ENCODE measurements at regions not wholly inside any gene's neighbourhood (a gene's known extent, or its start where the extent isn't known, plus 50 kb on each side); places are given as distances from the start of the nearest gene placed in this dataset.

GRCh38 chr3:76028774-76029173 lies 243.4 kb upstream of the ZNF717 start:
- POLR2A ChIA-PET, result no interaction called here
- no peaks in the 10 kb centered on the region for H3K79me2 ChIP-seq (ENCODE audit: insufficient read depth, low read depth, low read length)

GRCh38 chr3:76034649-76035048 lies 249.3 kb upstream of the ZNF717 start:
- H3K9me2 ChIP-seq (ENCODE audit: insufficient read depth, low read length), result no peaks in the 10 kb centered on the region
- H2AFZ ChIP-seq (ENCODE audit: low read length), result no peak overlapping the region
- no peaks in the 10 kb centered on the region for H3K4me1 ChIP-seq (ENCODE audit: insufficient read depth, low read length, poor library complexity, severe bottlenecking)
- DNase-seq (ENCODE audit: low spot score), result no peak
- intact Hi-C loops (cut with micrococcal nuclease; ENCODE audit: unreplicated experiment), result no loop called here
- ChIA-PET POLR2A (interaction anchor here (0.6 kb wide), 3 partner anchors 34 to 402 kb away, joined by 3 read pairs; no protein-coding TSS in a partner anchor), CTCF (ENCODE audit: unreplicated experiment) (interaction anchor here (0.5 kb wide), 1 partner anchor 35 kb away, joined by 3 read pairs; no protein-coding TSS in a partner anchor)
- H4K20me1 ChIP-seq (ENCODE audit: insufficient read depth, low read length), result no peaks in the 10 kb centered on the region
- H3K4me2 ChIP-seq (ENCODE audit: low read length), result no peak overlapping the region
- H3K9me3 ChIP-seq (ENCODE audit: low read length), result no peaks in the 10 kb centered on the region
- no peak for TF ChIP-seq CTCF (conservative IDR thresholded peaks at IDR 0.05; ENCODE audit: low read length)
- TF ChIP-seq EZH2phosphoT487 (IDR thresholded peaks at IDR 0.05; ENCODE audit: borderline replicate concordance, low read depth, low read length), result no peak
- no peak overlapping the region for H3K4me3 ChIP-seq (ENCODE audit: low read depth, low read length, poor library complexity, severe bottlenecking)
- no peaks in the 10 kb centered on the region for H3K79me2 ChIP-seq (ENCODE audit: insufficient read depth, low read depth, low read length)
- BruUV-seq (replicated peaks), result no TSS peak
- no peak overlapping the region for H3K27ac ChIP-seq (ENCODE audit: low read depth, low read length, poor library complexity, severe bottlenecking)
- no peaks in the 10 kb centered on the region for H3K36me3 ChIP-seq (ENCODE audit: insufficient read depth, low read length)

More at GRCh38 chr3:76028774-76029173, 243.4 kb upstream of the ZNF717 start:
- H3K4me3 ChIP-seq (ENCODE audit: low read depth, low read length, poor library complexity, severe bottlenecking), result no peak overlapping the region
- H3K4me2 ChIP-seq (ENCODE audit: low read length), result no peak overlapping the region
- no peak overlapping the region for H2AFZ ChIP-seq (ENCODE audit: low read length)
- DNase-seq (ENCODE audit: low spot score), result no peak
- CTCF ChIA-PET (ENCODE audit: unreplicated experiment), result no interaction called here
- no peak for TF ChIP-seq EZH2phosphoT487 (IDR thresholded peaks at IDR 0.05; ENCODE audit: borderline replicate concordance, low read depth, low read length)
- no peak for TF ChIP-seq CTCF (conservative IDR thresholded peaks at IDR 0.05; ENCODE audit: low read length)
- intact Hi-C loops (cut with micrococcal nuclease; ENCODE audit: unreplicated experiment), result no loop called here
- BruUV-seq (replicated peaks), result no TSS peak
- no peaks in the 10 kb centered on the region for H3K9me3 ChIP-seq (ENCODE audit: low read length)
- H3K36me3 ChIP-seq (ENCODE audit: insufficient read depth, low read length), result no peaks in the 10 kb centered on the region
- no peaks in the 10 kb centered on the region for H3K4me1 ChIP-seq (ENCODE audit: insufficient read depth, low read length, poor library complexity, severe bottlenecking)
- H3K9me2 ChIP-seq (ENCODE audit: insufficient read depth, low read length), result no peaks in the 10 kb centered on the region
- H3K27ac ChIP-seq (ENCODE audit: low read depth, low read length, poor library complexity, severe bottlenecking), result no peak overlapping the region
- no peaks in the 10 kb centered on the region for H4K20me1 ChIP-seq (ENCODE audit: insufficient read depth, low read length)

- Histone ChIP-seq H3K36me3 (ENCODE audit: insufficient read depth, low read length) (no peaks in the 10 kb centered on the region), H3K9me2 (ENCODE audit: insufficient read depth, low read length) (no peaks in the 10 kb centered on the region), H2AFZ (ENCODE audit: low read length) (no peak overlapping the region), H3K4me1 (ENCODE audit: insufficient read depth, low read length, poor library complexity, severe bottlenecking) (no peaks in the 10 kb centered on the region), H4K20me1 (ENCODE audit: insufficient read depth, low read length) (no peaks in the 10 kb centered on the region), H3K27ac (ENCODE audit: low read depth, low read length, poor library complexity, severe bottlenecking) (no peak overlapping the region), H3K79me2 (ENCODE audit: insufficient read depth, low read depth, low read length) (no peaks in the 10 kb centered on the region), H3K4me2 (ENCODE audit: low read length) (no peak overlapping the region), H3K4me3 (ENCODE audit: low read depth, low read length, poor library complexity, severe bottlenecking) (no peak overlapping the region), H3K9me3 (ENCODE audit: low read length) (no peaks in the 10 kb centered on the region)
- BruUV-seq (replicated peaks), result no TSS peak
- TF ChIP-seq CTCF (conservative IDR thresholded peaks at IDR 0.05; ENCODE audit: low read length) (no peak), EZH2phosphoT487 (IDR thresholded peaks at IDR 0.05; ENCODE audit: borderline replicate concordance, low read depth, low read length) (no peak)
- DNase-seq (ENCODE audit: low spot score), result no peak
- CTCF ChIA-PET (ENCODE audit: unreplicated experiment), result no interaction called here
- intact Hi-C loops (cut with micrococcal nuclease; ENCODE audit: unreplicated experiment), result no loop called here
- POLR2A ChIA-PET, result interaction anchor here (0.6 kb wide), 1 partner anchor 34 kb away, joined by 3 read pairs; no protein-coding TSS in a partner anchor
Observed at GRCh38 chr3:76035117-76035516, 249.8 kb upstream of the ZNF717 start.
